ENCODE measurements at regions not wholly inside any gene's neighbourhood (a gene's known extent, or its start where the extent isn't known, plus 50 kb on each side); places are given as distances from the start of the nearest gene placed in this dataset.

- H3K36me3 ChIP-seq = no peaks in the 10 kb centered on the region
- H3K4me3 ChIP-seq = no peak overlapping the region
- DNase-seq (ENCODE audit: low spot score) = no peak
- H3K9me3 ChIP-seq = no peaks in the 10 kb centered on the region
- H3K27me3 ChIP-seq (replicated peaks; ENCODE audit: insufficient read depth) = no peaks in the 10 kb centered on the region
- no peak overlapping the region for H3K27ac ChIP-seq
- no peaks in the 10 kb centered on the region for H3K4me1 ChIP-seq (replicated peaks)
- WGBS = 90% methylated on average over 5 of the region's 5 CpGs
- TF ChIP-seq POLR2A (IDR thresholded peaks at IDR 0.05) = no peak
- TF ChIP-seq POLR2AphosphoS5 (IDR thresholded peaks at IDR 0.05) = no peak
- TF ChIP-seq, protein P1, sequence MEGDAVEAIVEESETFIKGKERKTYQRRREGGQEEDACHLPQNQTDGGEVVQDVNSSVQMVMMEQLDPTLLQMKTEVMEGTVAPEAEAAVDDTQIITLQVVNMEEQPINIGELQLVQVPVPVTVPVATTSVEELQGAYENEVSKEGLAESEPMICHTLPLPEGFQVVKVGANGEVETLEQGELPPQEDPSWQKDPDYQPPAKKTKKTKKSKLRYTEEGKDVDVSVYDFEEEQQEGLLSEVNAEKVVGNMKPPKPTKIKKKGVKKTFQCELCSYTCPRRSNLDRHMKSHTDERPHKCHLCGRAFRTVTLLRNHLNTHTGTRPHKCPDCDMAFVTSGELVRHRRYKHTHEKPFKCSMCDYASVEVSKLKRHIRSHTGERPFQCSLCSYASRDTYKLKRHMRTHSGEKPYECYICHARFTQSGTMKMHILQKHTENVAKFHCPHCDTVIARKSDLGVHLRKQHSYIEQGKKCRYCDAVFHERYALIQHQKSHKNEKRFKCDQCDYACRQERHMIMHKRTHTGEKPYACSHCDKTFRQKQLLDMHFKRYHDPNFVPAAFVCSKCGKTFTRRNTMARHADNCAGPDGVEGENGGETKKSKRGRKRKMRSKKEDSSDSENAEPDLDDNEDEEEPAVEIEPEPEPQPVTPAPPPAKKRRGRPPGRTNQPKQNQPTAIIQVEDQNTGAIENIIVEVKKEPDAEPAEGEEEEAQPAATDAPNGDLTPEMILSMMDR (IDR thresholded peaks at IDR 0.05) = no peak
- intact Hi-C loops (cut with DNase I) = no loop called here
Measured at GRCh38 chrX:104319346-104319745, 64.6 kb upstream of the ESX1 start.

GRCh38 chrX:104318330-104319009 lies 63.7 kb upstream of the ESX1 start:
- no peak overlapping the region for H3K27ac ChIP-seq

DNA sequence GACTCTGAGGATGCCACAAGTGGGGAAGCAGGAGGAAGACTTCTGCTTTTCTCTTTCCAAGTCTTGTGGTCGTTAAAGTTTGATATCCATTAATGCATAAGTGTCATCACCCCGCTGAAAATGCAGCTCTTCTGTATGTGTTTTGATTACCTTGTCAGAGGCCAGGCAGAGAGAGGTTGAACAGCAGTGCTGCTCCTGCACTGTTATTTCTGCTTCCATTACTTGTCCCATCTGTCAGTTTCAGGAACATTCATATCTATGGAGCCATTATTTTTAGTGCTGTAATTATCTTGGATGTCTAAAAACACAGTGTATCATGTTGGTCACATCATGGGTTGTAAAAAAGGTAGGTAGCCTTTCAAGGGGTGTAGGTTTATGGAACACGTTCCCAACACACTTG lies 62.0 kb upstream of the ESX1 start:
- Histone ChIP-seq H3K4me1 (replicated peaks) (no peaks in the 10 kb centered on the region), H3K9me3 (no peaks in the 10 kb centered on the region), H3K27me3 (replicated peaks; ENCODE audit: insufficient read depth) (no peaks in the 10 kb centered on the region), H3K36me3 (no peaks in the 10 kb centered on the region), H3K27ac (no peak overlapping the region), H3K4me3 (no peak overlapping the region)
- TF ChIP-seq, protein P1 (IDR thresholded peaks at IDR 0.05) = no peak
- TF ChIP-seq POLR2AphosphoS5 (IDR thresholded peaks at IDR 0.05) (no peak), POLR2A (IDR thresholded peaks at IDR 0.05) (no peak)
- DNase-seq (ENCODE audit: low spot score) = no peak
- intact Hi-C loops (cut with DNase I) = no loop called here
- WGBS = 72% methylated on average over 3 of the region's 3 CpGs

More at GRCh38 chrX:104318330-104319009, 63.7 kb upstream of the ESX1 start:
- TF ChIP-seq, protein P1 (IDR thresholded peaks at IDR 0.05) = no peak
- TF ChIP-seq POLR2A (IDR thresholded peaks at IDR 0.05) (no peak), POLR2AphosphoS5 (IDR thresholded peaks at IDR 0.05) (peak; percentile 27)
- Histone ChIP-seq H3K9me3 (no peaks in the 10 kb centered on the region), H3K27me3 (replicated peaks; ENCODE audit: insufficient read depth) (no peaks in the 10 kb centered on the region), H3K4me3 (no peak overlapping the region), H3K36me3 (no peaks in the 10 kb centered on the region), H3K4me1 (replicated peaks) (no peaks in the 10 kb centered on the region)
- WGBS = 27% methylated on average over 4 of the region's 4 CpGs
- peak; percentile 39 for DNase-seq (ENCODE audit: low spot score)
- intact Hi-C loops (cut with DNase I) = no loop called here

GRCh38 chrX:104315555-104315954 lies 60.8 kb upstream of the ESX1 start:
- WGBS = 85% methylated on average over 3 of the region's 3 CpGs
- intact Hi-C loops (cut with DNase I) = no loop called here
- Histone ChIP-seq H3K4me1 (replicated peaks) (no peaks in the 10 kb centered on the region), H3K9me3 (no peaks in the 10 kb centered on the region), H3K27me3 (replicated peaks; ENCODE audit: insufficient read depth) (no peaks in the 10 kb centered on the region), H3K36me3 (no peaks in the 10 kb centered on the region), H3K4me3 (no peak overlapping the region), H3K27ac (no peak overlapping the region)
- DNase-seq (ENCODE audit: low spot score) = no peak
- TF ChIP-seq, protein P1 (IDR thresholded peaks at IDR 0.05) = no peak
- TF ChIP-seq POLR2AphosphoS5 (IDR thresholded peaks at IDR 0.05) = no peak
- TF ChIP-seq POLR2A (IDR thresholded peaks at IDR 0.05) = no peak

GRCh38 chrX:104310657-104311254 lies 56.0 kb upstream of the ESX1 start:
- Histone ChIP-seq H3K36me3 (no peaks in the 10 kb centered on the region), H3K27me3 (replicated peaks; ENCODE audit: insufficient read depth) (no peaks in the 10 kb centered on the region), H3K4me1 (replicated peaks) (no peaks in the 10 kb centered on the region), H3K4me3 (no peak overlapping the region), H3K27ac (no peak overlapping the region), H3K9me3 (no peaks in the 10 kb centered on the region)
- TF ChIP-seq, protein P1 (IDR thresholded peaks at IDR 0.05) = no peak
- TF ChIP-seq POLR2A (IDR thresholded peaks at IDR 0.05) (no peak), POLR2AphosphoS5 (IDR thresholded peaks at IDR 0.05) (no peak)
- intact Hi-C loops (cut with DNase I) = no loop called here
- no peak for DNase-seq (ENCODE audit: low spot score)
- 82% methylated on average over 2 of the region's 2 CpGs for WGBS
